Stimulated activated CD4-positive, alpha-beta T cell treated with anti-CD3 and anti-CD28 coated beads, Interleukin-4, amount 100 ng/mL, for 1 hour (primary cell): ENCODE measurements at regions not wholly inside any gene's neighbourhood (a gene's known extent, or its start where the extent isn't known, plus 50 kb on each side); places are given as distances from the start of the nearest gene placed in this dataset.
A peak's percentile ranks its signal among the peaks of the same experiment; 100 is the strongest.
"Not testable (repeated sequence)": the region's sequence is repeated elsewhere in the genome, so short reads cannot be mapped to it uniquely, and the experiment has no call there.

Source experiments
- DNase-seq: peaks from one replicate; pipeline ENCODE4 v3.0.0-alpha.2; 2020

GRCh38 chr17:73901249-73901648, 257.0 kb upstream of the SDK2 start:
- DNase-seq: no peak

GRCh38 chr17:73901661-73902415, 257.6 kb upstream of the SDK2 start:
- peak; percentile 30 for DNase-seq

GRCh38 chr17:73902416-73903181, 258.4 kb upstream of the SDK2 start:
- no peak for DNase-seq

- no peak for DNase-seq
Measured at GRCh38 chr17:73906896-73907870, 262.9 kb upstream of the SDK2 start.

- DNase-seq: no peak
Measured at GRCh38 chr17:73909186-73909585, 264.9 kb upstream of the SDK2 start.

GRCh38 chr17:73910206-73910605, 266.0 kb upstream of the SDK2 start:
- DNase-seq: no peak

GRCh38 chr17:73910821-73911515, 266.7 kb upstream of the SDK2 start:
- DNase-seq: no peak

GRCh38 chr17:73911726-73912372, 267.6 kb upstream of the SDK2 start:
- DNase-seq: no peak

GRCh38 chr17:73912373-73912746, 268.1 kb upstream of the SDK2 start:
- DNase-seq: no peak

- DNase-seq: no peak
Measured at GRCh38 chr17:73914536-73915274, 270.5 kb upstream of the SDK2 start.

GRCh38 chr17:73919033-73919432, 274.8 kb upstream of the SDK2 start:
- not testable (repeated sequence) for DNase-seq

- DNase-seq: no peak
Measured at GRCh38 chr17:73921306-73921705, 277.1 kb upstream of the SDK2 start.

- DNase-seq: no peak
Measured at GRCh38 chr17:73924114-73924908, 279.2 kb upstream of the RPL38 start.

- DNase-seq: no peak
Measured at GRCh38 chr17:73924909-73925186, 278.6 kb upstream of the RPL38 start.

GRCh38 chr17:73929860-73930430, 273.5 kb upstream of the RPL38 start:
- no peak for DNase-seq

GRCh38 chr17:73932216-73932749, 271.2 kb upstream of the RPL38 start:
- no peak for DNase-seq

- no peak for DNase-seq
Measured at GRCh38 chr17:73933164-73933766, 270.2 kb upstream of the RPL38 start.

- no peak for DNase-seq
Measured at GRCh38 chr17:73933871-73934270, 269.6 kb upstream of the RPL38 start.

- no peak for DNase-seq
Measured at GRCh38 chr17:73934696-73935095, 268.8 kb upstream of the RPL38 start.
